ENCODE measurements at regions not wholly inside any gene's neighbourhood (a gene's known extent, or its start where the extent isn't known, plus 50 kb on each side); places are given as distances from the start of the nearest gene placed in this dataset.

DNA sequence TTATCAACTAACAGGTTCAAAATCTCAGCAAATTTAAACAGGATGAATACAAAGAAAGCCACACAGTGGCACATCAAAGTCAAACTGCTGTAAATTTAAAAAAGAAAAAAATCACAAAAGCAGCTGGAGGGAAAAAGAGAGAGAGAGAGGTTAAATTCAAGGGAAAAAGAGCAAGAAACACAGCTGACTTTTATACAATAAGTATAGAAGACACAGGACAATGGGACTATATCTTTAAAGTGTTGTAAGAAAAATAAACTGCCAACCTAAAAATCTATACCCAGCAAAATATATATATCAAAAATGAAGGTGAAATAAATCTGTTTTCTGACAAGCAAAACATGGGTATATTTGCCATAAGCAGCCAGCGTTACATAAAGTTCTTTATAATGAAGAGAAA lies 261.5 kb downstream of the TLE1 start:
- TF ChIP-seq, protein P1, sequence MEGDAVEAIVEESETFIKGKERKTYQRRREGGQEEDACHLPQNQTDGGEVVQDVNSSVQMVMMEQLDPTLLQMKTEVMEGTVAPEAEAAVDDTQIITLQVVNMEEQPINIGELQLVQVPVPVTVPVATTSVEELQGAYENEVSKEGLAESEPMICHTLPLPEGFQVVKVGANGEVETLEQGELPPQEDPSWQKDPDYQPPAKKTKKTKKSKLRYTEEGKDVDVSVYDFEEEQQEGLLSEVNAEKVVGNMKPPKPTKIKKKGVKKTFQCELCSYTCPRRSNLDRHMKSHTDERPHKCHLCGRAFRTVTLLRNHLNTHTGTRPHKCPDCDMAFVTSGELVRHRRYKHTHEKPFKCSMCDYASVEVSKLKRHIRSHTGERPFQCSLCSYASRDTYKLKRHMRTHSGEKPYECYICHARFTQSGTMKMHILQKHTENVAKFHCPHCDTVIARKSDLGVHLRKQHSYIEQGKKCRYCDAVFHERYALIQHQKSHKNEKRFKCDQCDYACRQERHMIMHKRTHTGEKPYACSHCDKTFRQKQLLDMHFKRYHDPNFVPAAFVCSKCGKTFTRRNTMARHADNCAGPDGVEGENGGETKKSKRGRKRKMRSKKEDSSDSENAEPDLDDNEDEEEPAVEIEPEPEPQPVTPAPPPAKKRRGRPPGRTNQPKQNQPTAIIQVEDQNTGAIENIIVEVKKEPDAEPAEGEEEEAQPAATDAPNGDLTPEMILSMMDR (IDR thresholded peaks at IDR 0.05): no peak
- no peak for TF ChIP-seq POLR2A (IDR thresholded peaks at IDR 0.05)
